OCI-LY1 (cell line): ENCODE measurements at regions not wholly inside any gene's neighbourhood (a gene's known extent, or its start where the extent isn't known, plus 50 kb on each side); places are given as distances from the start of the nearest gene placed in this dataset.

Experiments used
- H2AFZ ChIP-seq: fragments of 200-600 bp; sonication (generic), shearing (Covaris generic); 2 replicates; pipeline ENCODE4 v1.6.0; 2014; ENCODE audit warnings: antibody characterized with exemption, mild to moderate bottlenecking, low read length
- H3F3A ChIP-seq: fragments of 200-600 bp; sonication (generic), shearing (Covaris generic); 2 replicates; pipeline ENCODE4 v1.6.0; 2014; ENCODE audit warnings: mild to moderate bottlenecking, antibody characterized with exemption, low read length, moderate library complexity; ENCODE audit not compliant: insufficient read depth
- H3K27ac ChIP-seq: fragments of 200-600 bp; sonication (generic); 2 replicates; pipeline ENCODE4 v1.5.1; 2014; ENCODE audit warnings: low read length, mixed run types, mild to moderate bottlenecking, low read depth; ENCODE audit not compliant: poor library complexity, severe bottlenecking
- H3K27me3 ChIP-seq: fragments of 200-600 bp; sonication (generic); 2 replicates; pipeline ENCODE4 v1.6.0; 2014; ENCODE audit warnings: antibody characterized with exemption, mild to moderate bottlenecking, low read length, moderate library complexity; ENCODE audit not compliant: insufficient read depth
- H3K36me3 ChIP-seq: fragments of 200-600 bp; sonication (generic); 2 replicates; pipeline ENCODE4 v1.6.1; 2014; ENCODE audit warnings: mild to moderate bottlenecking, antibody characterized with exemption, low read length, moderate library complexity, mixed read lengths; ENCODE audit not compliant: insufficient read depth
- H3K4me1 ChIP-seq: fragments of 200-600 bp; sonication (generic); 2 replicates; pipeline ENCODE4 v1.5.1; 2014; ENCODE audit warnings: mild to moderate bottlenecking, low read length, moderate library complexity; ENCODE audit not compliant: insufficient read depth, severe bottlenecking
- H3K4me2 ChIP-seq: fragments of 200-600 bp; sonication (generic), shearing (Covaris generic); 2 replicates; pipeline ENCODE4 v1.6.1; 2014; ENCODE audit warnings: low read length
- H3K4me3 ChIP-seq: fragments of 200-600 bp; sonication (generic); 2 replicates; pipeline ENCODE4 v1.5.1; 2014; ENCODE audit warnings: low read length, low read depth, mild to moderate bottlenecking, mixed read lengths; ENCODE audit not compliant: poor library complexity, severe bottlenecking
- H3K79me2 ChIP-seq: fragments of 200-600 bp; shearing (Covaris generic); 2 replicates; pipeline ENCODE4 v1.6.1; 2016; ENCODE audit warnings: mixed run types, low read length, mixed read lengths; ENCODE audit not compliant: insufficient read depth
- H3K9ac ChIP-seq: fragments of 200-600 bp; sonication (generic), shearing (Covaris generic); 2 replicates; pipeline ENCODE4 v1.6.1; 2014; ENCODE audit warnings: mild to moderate bottlenecking, low read length, mixed read lengths
- H3K9me2 ChIP-seq: fragments of 200-600 bp; sonication (generic), shearing (Covaris generic); 2 replicates; pipeline ENCODE4 v1.6.1; 2014; ENCODE audit warnings: low read depth, mild to moderate bottlenecking, low read length, mixed read lengths
- H3K9me3 ChIP-seq: fragments of 200-600 bp; shearing (Covaris generic); 2 replicates; pipeline ENCODE4 v1.6.1; 2014; ENCODE audit warnings: low read length, mixed read lengths
- H4K20me1 ChIP-seq: fragments of 200-600 bp; sonication (generic), shearing (Covaris generic); 2 replicates; pipeline ENCODE4 v1.6.0; 2016; ENCODE audit warnings: mild to moderate bottlenecking, low read length; ENCODE audit not compliant: insufficient read depth
- EZH2 ChIP-seq: fragments of 200-600 bp; sonication (generic), shearing (Covaris generic); IDR thresholded peaks from 2 replicates; pipeline ENCODE4 v1.8.0; 2017; ENCODE audit warnings: borderline replicate concordance, mixed run types, mild to moderate bottlenecking, antibody characterized with exemption, low read length, moderate library complexity, mixed read lengths
- TF ChIP-seq, protein P1 (sequence below): fragments of 200-600 bp; sonication (generic), shearing (Covaris generic); IDR thresholded peaks from 2 replicates; pipeline ENCODE4 v1.5.1; 2017; ENCODE audit warnings: mild to moderate bottlenecking, antibody characterized with exemption, low read length, moderate library complexity, mixed read lengths

DNA sequence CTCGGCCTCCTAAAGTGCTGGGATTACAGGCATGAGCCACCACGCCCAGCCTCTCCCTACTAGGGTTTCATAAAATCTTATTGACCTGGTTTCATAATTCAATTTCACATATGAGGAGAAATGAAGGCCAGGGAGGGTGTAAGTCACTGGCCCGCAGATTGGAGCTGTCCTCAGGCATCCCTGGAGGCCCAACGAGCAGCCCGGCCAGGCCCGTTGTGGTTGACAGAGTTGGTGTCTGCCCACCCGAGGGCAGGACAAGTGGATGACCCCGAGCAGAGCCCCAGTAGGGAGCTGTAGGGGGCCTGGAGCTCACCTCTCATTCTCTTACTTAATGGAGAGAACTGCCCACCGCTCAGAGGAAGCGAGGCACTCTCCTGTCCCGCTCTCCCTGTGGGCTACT, 78.9 kb downstream of the CPN2 start:
- H3K27ac ChIP-seq = no peak overlapping the region
- H3K79me2 ChIP-seq = no peaks in the 10 kb centered on the region
- no peaks in the 10 kb centered on the region for H3F3A ChIP-seq
- no peaks in the 10 kb centered on the region for H3K4me1 ChIP-seq
- H3K9me3 ChIP-seq = no peaks in the 10 kb centered on the region
- no peaks in the 10 kb centered on the region for H3K9me2 ChIP-seq
- H2AFZ ChIP-seq = no peak overlapping the region
- H3K4me3 ChIP-seq = no peak overlapping the region
- H3K4me2 ChIP-seq = no peak overlapping the region
- H3K9ac ChIP-seq = no peak overlapping the region
- no peaks in the 10 kb centered on the region for H3K36me3 ChIP-seq
- TF ChIP-seq EZH2 = no peak
- TF ChIP-seq, protein P1, sequence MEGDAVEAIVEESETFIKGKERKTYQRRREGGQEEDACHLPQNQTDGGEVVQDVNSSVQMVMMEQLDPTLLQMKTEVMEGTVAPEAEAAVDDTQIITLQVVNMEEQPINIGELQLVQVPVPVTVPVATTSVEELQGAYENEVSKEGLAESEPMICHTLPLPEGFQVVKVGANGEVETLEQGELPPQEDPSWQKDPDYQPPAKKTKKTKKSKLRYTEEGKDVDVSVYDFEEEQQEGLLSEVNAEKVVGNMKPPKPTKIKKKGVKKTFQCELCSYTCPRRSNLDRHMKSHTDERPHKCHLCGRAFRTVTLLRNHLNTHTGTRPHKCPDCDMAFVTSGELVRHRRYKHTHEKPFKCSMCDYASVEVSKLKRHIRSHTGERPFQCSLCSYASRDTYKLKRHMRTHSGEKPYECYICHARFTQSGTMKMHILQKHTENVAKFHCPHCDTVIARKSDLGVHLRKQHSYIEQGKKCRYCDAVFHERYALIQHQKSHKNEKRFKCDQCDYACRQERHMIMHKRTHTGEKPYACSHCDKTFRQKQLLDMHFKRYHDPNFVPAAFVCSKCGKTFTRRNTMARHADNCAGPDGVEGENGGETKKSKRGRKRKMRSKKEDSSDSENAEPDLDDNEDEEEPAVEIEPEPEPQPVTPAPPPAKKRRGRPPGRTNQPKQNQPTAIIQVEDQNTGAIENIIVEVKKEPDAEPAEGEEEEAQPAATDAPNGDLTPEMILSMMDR = no peak
- H4K20me1 ChIP-seq = no peaks in the 10 kb centered on the region
- no peaks in the 10 kb centered on the region; the same call in 1 of the 2 replicates for H3K27me3 ChIP-seq

DNA sequence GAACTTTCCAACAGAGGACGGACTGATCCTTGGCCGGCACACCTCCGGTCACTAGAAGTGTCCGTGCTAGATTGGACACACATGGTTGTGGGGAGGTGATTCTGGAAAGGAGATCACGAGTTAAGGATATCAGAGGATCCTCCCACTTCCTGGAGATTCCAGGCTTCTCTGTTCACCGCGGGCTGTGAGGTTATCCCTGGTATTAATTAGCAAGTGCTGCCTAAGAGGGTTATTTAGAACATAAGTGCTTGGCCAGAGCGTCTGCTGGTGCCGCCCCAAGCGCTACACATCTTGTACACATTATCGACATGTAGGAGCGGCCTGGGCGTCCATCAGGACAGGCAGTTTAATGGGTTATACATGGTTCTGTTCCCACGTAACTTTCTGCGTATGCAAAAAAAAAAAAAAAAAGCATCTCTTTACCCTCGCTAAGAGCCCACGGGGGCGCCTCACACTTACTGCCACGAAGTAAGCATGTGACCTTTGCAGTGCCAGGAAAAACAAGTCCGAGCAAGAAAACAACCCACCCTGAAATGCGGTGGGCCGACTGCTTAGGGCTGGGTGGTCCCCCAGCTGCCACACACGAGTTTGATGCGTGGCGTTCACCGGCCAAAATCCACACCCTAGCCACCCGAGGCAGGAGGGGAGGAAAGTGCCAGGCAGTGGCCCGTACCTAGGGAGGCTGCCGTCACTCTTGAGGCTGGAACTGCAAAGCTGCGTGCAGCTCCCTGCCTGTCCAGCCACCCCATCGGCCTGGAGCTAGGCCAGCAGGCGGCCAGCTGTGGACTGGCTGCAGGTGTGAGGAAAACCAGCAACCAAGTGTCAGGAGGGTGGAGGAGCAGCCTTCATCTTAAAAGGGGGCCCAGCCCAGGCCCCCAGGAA, 78.0 kb downstream of the CPN2 start:
- no peaks in the 10 kb centered on the region for H3K36me3 ChIP-seq
- no peaks in the 10 kb centered on the region for H4K20me1 ChIP-seq
- TF ChIP-seq, protein P1 = no peak
- no peak for TF ChIP-seq EZH2
- no peak overlapping the region for H3K9ac ChIP-seq
- H3F3A ChIP-seq = no peaks in the 10 kb centered on the region
- no peaks in the 10 kb centered on the region for H3K79me2 ChIP-seq
- H3K4me2 ChIP-seq = no peak overlapping the region
- no peaks in the 10 kb centered on the region; the same call in 1 of the 2 replicates for H3K27me3 ChIP-seq
- no peaks in the 10 kb centered on the region for H3K9me3 ChIP-seq
- H3K9me2 ChIP-seq = no peaks in the 10 kb centered on the region
- H3K27ac ChIP-seq = no peak overlapping the region
- H2AFZ ChIP-seq = no peak overlapping the region
- no peak overlapping the region for H3K4me3 ChIP-seq
- H3K4me1 ChIP-seq = no peaks in the 10 kb centered on the region

DNA sequence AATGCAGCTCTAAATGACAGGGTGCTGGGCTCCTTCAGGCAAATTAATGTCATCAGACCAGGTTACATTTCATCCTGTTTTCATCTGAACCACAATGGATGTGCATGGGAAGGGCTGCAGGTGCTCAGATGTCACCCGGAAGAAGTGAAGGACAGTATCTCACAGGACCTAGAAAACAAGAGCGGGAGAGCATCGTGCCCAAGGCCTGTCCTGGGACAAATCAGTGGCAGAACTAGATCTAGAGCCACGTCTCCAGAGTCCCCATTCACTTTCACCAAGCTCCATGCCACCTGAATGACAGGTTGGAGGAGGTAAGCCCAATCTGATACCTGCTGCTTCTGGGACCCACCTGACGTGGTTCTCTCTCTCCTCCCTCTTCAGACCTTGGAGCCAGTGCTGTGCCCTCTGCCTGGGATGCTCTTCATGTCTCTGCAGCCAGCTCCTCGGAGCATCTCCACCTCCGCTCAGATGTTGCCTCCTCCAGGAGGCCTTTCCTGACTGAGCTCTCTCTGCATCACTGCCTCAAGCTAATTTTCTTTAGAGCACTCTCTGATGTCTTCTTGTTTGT, 77.3 kb downstream of the CPN2 start:
- Histone ChIP-seq H4K20me1 (no peaks in the 10 kb centered on the region), H3K36me3 (no peaks in the 10 kb centered on the region), H3K4me1 (no peaks in the 10 kb centered on the region), H3K79me2 (no peaks in the 10 kb centered on the region), H3F3A (no peaks in the 10 kb centered on the region), H3K9me3 (no peaks in the 10 kb centered on the region), H3K9me2 (no peaks in the 10 kb centered on the region), H3K27me3 (no peaks in the 10 kb centered on the region; the same call in 1 of the 2 replicates), H3K4me2 (no peak overlapping the region), H2AFZ (no peak overlapping the region), H3K4me3 (no peak overlapping the region), H3K9ac (no peak overlapping the region), H3K27ac (no peak overlapping the region)
- no peak for TF ChIP-seq EZH2
- TF ChIP-seq, protein P1 = no peak
